SK-N-SH (cell line): ENCODE measurements at regions not wholly inside any gene's neighbourhood (a gene's known extent, or its start where the extent isn't known, plus 50 kb on each side); places are given as distances from the start of the nearest gene placed in this dataset.

Experiments used
- POLR2AphosphoS5 ChIP-seq: IDR thresholded peaks from 2 replicates; pipeline ENCODE4 v1.6.1; 2012; ENCODE audit warnings: low read depth, low read length
- RCOR1 ChIP-seq: fragments of 150-350 bp; IDR thresholded peaks from 2 replicates; pipeline ENCODE4 v1.6.1; 2017; ENCODE audit warnings: antibody characterized with exemption, low read length
- REST ChIP-seq: IDR thresholded peaks from 2 replicates; pipeline ENCODE4 v1.6.1; 2012; ENCODE audit warnings: mild to moderate bottlenecking, low read depth, low read length, moderate library complexity
- SMC3 ChIP-seq: IDR thresholded peaks from 2 replicates; pipeline ENCODE4 v1.6.1; 2012; ENCODE audit warnings: low read depth, low read length, improper control_type of control experiment
- TAF1 ChIP-seq: IDR thresholded peaks from 2 replicates; pipeline ENCODE4 v1.6.1; 2012; ENCODE audit warnings: low read depth, mild to moderate bottlenecking, low read length, moderate library complexity, borderline replicate concordance
- TEAD4 ChIP-seq: IDR thresholded peaks from 2 replicates; pipeline ENCODE4 v1.4.0; 2012; ENCODE audit warnings: mild to moderate bottlenecking, borderline replicate concordance; ENCODE audit not compliant: insufficient read depth
- USF2 ChIP-seq: fragments of 150-350 bp; IDR thresholded peaks from 2 replicates; pipeline ENCODE4 v1.6.1; 2017; ENCODE audit warnings: antibody characterized with exemption, low read length, low read depth, borderline replicate concordance
- TF ChIP-seq, protein P1 (sequence below): fragments of 200-600 bp; sonication (generic); IDR thresholded peaks from 2 replicates; pipeline ENCODE4 v1.6.1; 2017; ENCODE audit warnings: antibody characterized with exemption, mild to moderate bottlenecking, moderate library complexity
- TF ChIP-seq, protein P2 (sequence below): IDR thresholded peaks from 2 replicates; pipeline ENCODE4 v1.4.0; 2012; ENCODE audit warnings: low read depth, borderline replicate concordance

DNA sequence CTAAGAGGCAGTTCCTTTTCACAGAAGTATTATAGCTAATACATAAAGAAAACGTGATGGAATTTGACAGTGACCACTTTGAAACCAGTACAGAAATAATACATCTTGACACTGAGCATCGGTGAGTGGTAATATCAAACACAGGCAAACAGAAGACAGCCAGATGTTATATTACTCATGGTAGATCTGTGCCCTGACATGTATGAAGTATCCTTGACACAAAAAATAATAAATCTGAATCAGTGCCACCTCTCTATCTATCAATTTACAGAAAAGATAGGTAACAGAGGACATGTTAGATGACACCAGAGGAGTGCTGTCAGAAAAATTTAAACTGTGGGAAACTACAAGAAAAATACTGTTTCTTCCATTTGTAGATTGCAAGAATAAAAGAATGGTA is 217.4 kb upstream of the POT1 start:
- TF ChIP-seq, protein P1, sequence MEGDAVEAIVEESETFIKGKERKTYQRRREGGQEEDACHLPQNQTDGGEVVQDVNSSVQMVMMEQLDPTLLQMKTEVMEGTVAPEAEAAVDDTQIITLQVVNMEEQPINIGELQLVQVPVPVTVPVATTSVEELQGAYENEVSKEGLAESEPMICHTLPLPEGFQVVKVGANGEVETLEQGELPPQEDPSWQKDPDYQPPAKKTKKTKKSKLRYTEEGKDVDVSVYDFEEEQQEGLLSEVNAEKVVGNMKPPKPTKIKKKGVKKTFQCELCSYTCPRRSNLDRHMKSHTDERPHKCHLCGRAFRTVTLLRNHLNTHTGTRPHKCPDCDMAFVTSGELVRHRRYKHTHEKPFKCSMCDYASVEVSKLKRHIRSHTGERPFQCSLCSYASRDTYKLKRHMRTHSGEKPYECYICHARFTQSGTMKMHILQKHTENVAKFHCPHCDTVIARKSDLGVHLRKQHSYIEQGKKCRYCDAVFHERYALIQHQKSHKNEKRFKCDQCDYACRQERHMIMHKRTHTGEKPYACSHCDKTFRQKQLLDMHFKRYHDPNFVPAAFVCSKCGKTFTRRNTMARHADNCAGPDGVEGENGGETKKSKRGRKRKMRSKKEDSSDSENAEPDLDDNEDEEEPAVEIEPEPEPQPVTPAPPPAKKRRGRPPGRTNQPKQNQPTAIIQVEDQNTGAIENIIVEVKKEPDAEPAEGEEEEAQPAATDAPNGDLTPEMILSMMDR = no peak
- TF ChIP-seq REST (no peak), RCOR1 (no peak), POLR2AphosphoS5 (no peak), TEAD4 (no peak), USF2 (no peak), TAF1 (no peak), SMC3 (no peak)
- TF ChIP-seq, protein P2, sequence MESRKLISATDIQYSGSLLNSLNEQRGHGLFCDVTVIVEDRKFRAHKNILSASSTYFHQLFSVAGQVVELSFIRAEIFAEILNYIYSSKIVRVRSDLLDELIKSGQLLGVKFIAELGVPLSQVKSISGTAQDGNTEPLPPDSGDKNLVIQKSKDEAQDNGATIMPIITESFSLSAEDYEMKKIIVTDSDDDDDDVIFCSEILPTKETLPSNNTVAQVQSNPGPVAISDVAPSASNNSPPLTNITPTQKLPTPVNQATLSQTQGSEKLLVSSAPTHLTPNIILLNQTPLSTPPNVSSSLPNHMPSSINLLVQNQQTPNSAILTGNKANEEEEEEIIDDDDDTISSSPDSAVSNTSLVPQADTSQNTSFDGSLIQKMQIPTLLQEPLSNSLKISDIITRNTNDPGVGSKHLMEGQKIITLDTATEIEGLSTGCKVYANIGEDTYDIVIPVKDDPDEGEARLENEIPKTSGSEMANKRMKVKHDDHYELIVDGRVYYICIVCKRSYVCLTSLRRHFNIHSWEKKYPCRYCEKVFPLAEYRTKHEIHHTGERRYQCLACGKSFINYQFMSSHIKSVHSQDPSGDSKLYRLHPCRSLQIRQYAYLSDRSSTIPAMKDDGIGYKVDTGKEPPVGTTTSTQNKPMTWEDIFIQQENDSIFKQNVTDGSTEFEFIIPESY = no peak
